Lung (tissue), 11 donors: ENCODE measurements at regions not wholly inside any gene's neighbourhood (a gene's known extent, or its start where the extent isn't known, plus 50 kb on each side); places are given as distances from the start of the nearest gene placed in this dataset.

Experiments used
- ATAC-seq: fragments of 200-7000 bp; cut with Tn5 transposase; one replicate; pipeline ENCODE4 v1.9.1; 2020; ENCODE audit warnings: moderate number of reproducible peaks; ENCODE audit not compliant: insufficient read depth, low FRiP score
- DNase-seq, 3 donors: peaks; one replicate each; pipeline ENCODE4 v3.0.0-alpha.2; 2013 to 2017
- H3K27ac ChIP-seq, 2 donors: one replicate each; pipeline ENCODE4 v1.5.1; 2013; ENCODE audit warnings: mild to moderate bottlenecking in 2 of 2, moderate library complexity in 2 of 2, control low read depth in 1 of 2, inconsistent platforms in 1 of 2, low read depth in 1 of 2, low read length in 1 of 2
- H3K27me3 ChIP-seq, 3 donors: one replicate each; pipeline ENCODE4 v1.5.1; 2013; ENCODE audit warnings: low read length in 2 of 3; ENCODE audit not compliant: control insufficient read depth in 3 of 3, insufficient read depth in 3 of 3
- H3K36me3 ChIP-seq, 4 donors: one replicate each; pipeline ENCODE4 v1.5.1; 2013; ENCODE audit warnings: low read length in 4 of 4, mild to moderate bottlenecking in 1 of 4, moderate library complexity in 1 of 4; ENCODE audit not compliant: control insufficient read depth in 4 of 4, insufficient read depth in 4 of 4
- H3K4me1 ChIP-seq, 5 donors: one replicate each; pipeline ENCODE4 v1.5.1; 2013; ENCODE audit warnings: low read length in 5 of 5, mild to moderate bottlenecking in 2 of 5, moderate library complexity in 1 of 5; ENCODE audit not compliant: control insufficient read depth in 5 of 5, insufficient read depth in 5 of 5
- H3K4me3 ChIP-seq: one replicate; pipeline ENCODE4 v1.5.1; 2013; ENCODE audit warnings: mild to moderate bottlenecking, control low read depth, moderate library complexity
- H3K9ac ChIP-seq, 2 donors: one replicate each; pipeline ENCODE4 v1.5.1; 2013; ENCODE audit warnings: low read length in 2 of 2, control low read depth in 1 of 2; ENCODE audit not compliant: insufficient read depth in 1 of 2
- H3K9me3 ChIP-seq, 4 donors: one replicate each; pipeline ENCODE4 v1.5.1; 2013; ENCODE audit warnings: low read length in 3 of 4, mild to moderate bottlenecking in 1 of 4, moderate library complexity in 1 of 4; ENCODE audit not compliant: control insufficient read depth in 4 of 4, insufficient read depth in 3 of 4
- CTCF ChIP-seq: IDR thresholded peaks from 2 replicates; pipeline ENCODE4 v1.5.1; 2012; ENCODE audit warnings: mild to moderate bottlenecking; ENCODE audit errors: control extremely low read depth, extremely low read depth
- WGBS, 2 donors: extraction: QIAGEN DNeasy Blood & Tissue Kit; methylation state at CpG; one replicate each; pipeline ENCODE4 v1.1.7; 2013; 5-methylcytosine and 5-hydroxymethylcytosine counted together
- donor health status: control.
- donor health status: control.
- donor health status: Bipolar disorder and iron deficiency.
- donor health status: healthy.
- donor health status: DM: yes; HTN: yes; CAD: no.

- TF ChIP-seq CTCF, result no peak
- DNase-seq, result no peak
- H3K9me3 ChIP-seq, result no peaks in the 10 kb centered on the region
- no peaks in the 10 kb centered on the region for H3K27me3 ChIP-seq
- no peak overlapping the region for H3K9ac ChIP-seq
- no peaks in the 10 kb centered on the region for H3K36me3 ChIP-seq
- H3K4me3 ChIP-seq, result no peak overlapping the region
- no peak overlapping the region for H3K27ac ChIP-seq
- ATAC-seq, result no peak
- no peaks in the 10 kb centered on the region for H3K4me1 ChIP-seq
Observed at GRCh38 chr13:31469377-31469776, 269.6 kb downstream of the B3GLCT start.

- H3K9ac ChIP-seq, result no peak overlapping the region
- TF ChIP-seq CTCF, result no peak
- H3K27me3 ChIP-seq, result no peaks in the 10 kb centered on the region
- no peaks in the 10 kb centered on the region for H3K9me3 ChIP-seq
- H3K36me3 ChIP-seq, result no peaks in the 10 kb centered on the region
- H3K27ac ChIP-seq, result no peak overlapping the region
- ATAC-seq, result no peak
- no peak overlapping the region for H3K4me3 ChIP-seq
- 38 to 68% methylated on average over 6 of the region's 6 CpGs for WGBS, 2 donors
- no peaks in the 10 kb centered on the region for H3K4me1 ChIP-seq
- DNase-seq, result peak; percentile 15 to 40 (median 38)
Observed at GRCh38 chr13:31476266-31476665, 263.1 kb upstream of the RXFP2 start.

GRCh38 chr13:31476753-31477152 lies 262.6 kb upstream of the RXFP2 start:
- no peaks in the 10 kb centered on the region for H3K27me3 ChIP-seq
- 25 to 35% methylated on average over 2 of the region's 2 CpGs for WGBS, 2 donors
- H3K27ac ChIP-seq, result no peak overlapping the region
- no peaks in the 10 kb centered on the region for H3K4me1 ChIP-seq
- no peaks in the 10 kb centered on the region for H3K9me3 ChIP-seq
- H3K36me3 ChIP-seq, result no peaks in the 10 kb centered on the region
- no peak overlapping the region for H3K9ac ChIP-seq
- no peak overlapping the region for H3K4me3 ChIP-seq
- TF ChIP-seq CTCF, result no peak
- ATAC-seq (no peak), DNase-seq (peak in 2 of 3 donors; percentile 14 to 25)

- Histone ChIP-seq H3K9me3 (no peaks in the 10 kb centered on the region), H3K4me1 (no peaks in the 10 kb centered on the region), H3K27ac (no peak overlapping the region), H3K4me3 (no peak overlapping the region), H3K9ac (no peak overlapping the region), H3K27me3 (no peaks in the 10 kb centered on the region), H3K36me3 (no peaks in the 10 kb centered on the region)
- TF ChIP-seq CTCF, result no peak
- DNase-seq, result no peak
- ATAC-seq, result no peak
- WGBS, 2 donors, result 85 to 92% methylated on average over 3 of the region's 3 CpGs
Observed at GRCh38 chr13:31477961-31478360, 261.4 kb upstream of the RXFP2 start.
